ENCODE measurements at regions not wholly inside any gene's neighbourhood (a gene's known extent, or its start where the extent isn't known, plus 50 kb on each side); places are given as distances from the start of the nearest gene placed in this dataset.

DNA sequence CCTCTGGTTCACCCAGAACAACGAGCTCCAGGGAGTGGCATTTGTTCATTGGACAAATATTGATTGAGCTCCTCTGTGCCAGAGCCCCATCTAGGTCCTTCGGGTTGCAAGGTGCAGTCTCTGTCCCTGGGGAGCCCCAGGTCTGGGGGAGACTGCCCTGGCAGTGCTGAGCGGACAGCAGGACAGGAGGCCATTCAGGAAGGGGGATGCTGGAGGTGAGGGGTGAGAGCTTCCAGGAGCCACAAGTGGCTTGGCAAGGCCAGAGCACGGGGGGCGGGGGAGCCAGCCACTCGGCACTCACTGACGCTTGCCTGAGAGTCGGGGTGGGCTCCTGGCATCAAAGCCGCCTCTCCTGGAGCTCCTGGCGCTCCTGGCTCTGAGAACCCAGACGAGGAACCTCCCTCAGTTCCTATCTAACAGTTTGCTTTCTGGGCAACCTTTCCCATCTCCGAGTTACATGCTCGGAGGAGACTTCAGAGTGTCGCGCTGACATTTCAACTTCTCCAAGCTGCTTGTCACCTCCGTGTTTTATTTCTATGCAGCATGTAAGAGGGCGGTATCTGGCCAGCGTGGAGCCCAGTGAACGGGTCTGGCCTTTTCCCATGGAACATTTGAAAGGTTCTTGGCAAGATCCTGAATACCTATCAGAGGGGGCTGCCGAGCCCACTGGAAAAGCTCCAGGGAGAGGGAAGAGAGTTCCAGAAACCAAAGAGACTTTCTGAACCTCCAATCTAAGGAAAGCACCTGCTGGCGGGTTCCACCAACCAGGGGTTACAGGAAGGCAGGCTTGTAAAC, 62.0 kb upstream of the BCL11B start:
- TF ChIP-seq, protein P1, sequence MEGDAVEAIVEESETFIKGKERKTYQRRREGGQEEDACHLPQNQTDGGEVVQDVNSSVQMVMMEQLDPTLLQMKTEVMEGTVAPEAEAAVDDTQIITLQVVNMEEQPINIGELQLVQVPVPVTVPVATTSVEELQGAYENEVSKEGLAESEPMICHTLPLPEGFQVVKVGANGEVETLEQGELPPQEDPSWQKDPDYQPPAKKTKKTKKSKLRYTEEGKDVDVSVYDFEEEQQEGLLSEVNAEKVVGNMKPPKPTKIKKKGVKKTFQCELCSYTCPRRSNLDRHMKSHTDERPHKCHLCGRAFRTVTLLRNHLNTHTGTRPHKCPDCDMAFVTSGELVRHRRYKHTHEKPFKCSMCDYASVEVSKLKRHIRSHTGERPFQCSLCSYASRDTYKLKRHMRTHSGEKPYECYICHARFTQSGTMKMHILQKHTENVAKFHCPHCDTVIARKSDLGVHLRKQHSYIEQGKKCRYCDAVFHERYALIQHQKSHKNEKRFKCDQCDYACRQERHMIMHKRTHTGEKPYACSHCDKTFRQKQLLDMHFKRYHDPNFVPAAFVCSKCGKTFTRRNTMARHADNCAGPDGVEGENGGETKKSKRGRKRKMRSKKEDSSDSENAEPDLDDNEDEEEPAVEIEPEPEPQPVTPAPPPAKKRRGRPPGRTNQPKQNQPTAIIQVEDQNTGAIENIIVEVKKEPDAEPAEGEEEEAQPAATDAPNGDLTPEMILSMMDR (conservative IDR thresholded peaks at IDR 0.05) = no peak
- no peak for TF ChIP-seq EZH2 (IDR thresholded peaks at IDR 0.05; ENCODE audit: low read depth)

Measured in PC-9 (cell line).